ENCODE measurements at regions not wholly inside any gene's neighbourhood (a gene's known extent, or its start where the extent isn't known, plus 50 kb on each side); places are given as distances from the start of the nearest gene placed in this dataset.
A peak's percentile ranks its signal among the peaks of the same experiment; 100 is the strongest.

DNA sequence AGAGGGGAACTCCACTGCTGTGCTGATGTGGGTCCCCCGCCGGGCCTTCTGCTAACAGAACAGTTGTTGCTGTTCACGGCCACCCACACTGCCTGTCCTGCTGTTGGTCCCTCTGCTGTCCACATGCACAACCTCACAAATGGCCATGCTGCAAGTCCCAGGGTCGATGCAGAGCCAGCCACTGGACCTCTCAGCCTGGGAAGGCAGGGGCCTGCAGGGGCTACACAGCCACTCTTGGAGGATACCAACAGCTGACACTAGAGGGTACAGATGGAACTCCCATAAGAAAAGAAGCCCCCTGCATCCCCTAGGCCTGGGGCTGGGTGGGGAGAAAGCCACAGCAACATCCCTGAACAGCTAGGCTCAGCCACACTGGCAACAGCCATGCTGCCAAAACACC is 104.4 kb upstream of the IQSEC1 start:
- TF ChIP-seq, protein P1, sequence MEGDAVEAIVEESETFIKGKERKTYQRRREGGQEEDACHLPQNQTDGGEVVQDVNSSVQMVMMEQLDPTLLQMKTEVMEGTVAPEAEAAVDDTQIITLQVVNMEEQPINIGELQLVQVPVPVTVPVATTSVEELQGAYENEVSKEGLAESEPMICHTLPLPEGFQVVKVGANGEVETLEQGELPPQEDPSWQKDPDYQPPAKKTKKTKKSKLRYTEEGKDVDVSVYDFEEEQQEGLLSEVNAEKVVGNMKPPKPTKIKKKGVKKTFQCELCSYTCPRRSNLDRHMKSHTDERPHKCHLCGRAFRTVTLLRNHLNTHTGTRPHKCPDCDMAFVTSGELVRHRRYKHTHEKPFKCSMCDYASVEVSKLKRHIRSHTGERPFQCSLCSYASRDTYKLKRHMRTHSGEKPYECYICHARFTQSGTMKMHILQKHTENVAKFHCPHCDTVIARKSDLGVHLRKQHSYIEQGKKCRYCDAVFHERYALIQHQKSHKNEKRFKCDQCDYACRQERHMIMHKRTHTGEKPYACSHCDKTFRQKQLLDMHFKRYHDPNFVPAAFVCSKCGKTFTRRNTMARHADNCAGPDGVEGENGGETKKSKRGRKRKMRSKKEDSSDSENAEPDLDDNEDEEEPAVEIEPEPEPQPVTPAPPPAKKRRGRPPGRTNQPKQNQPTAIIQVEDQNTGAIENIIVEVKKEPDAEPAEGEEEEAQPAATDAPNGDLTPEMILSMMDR (IDR thresholded peaks at IDR 0.05), result no peak
- no peak for TF ChIP-seq POLR2A (IDR thresholded peaks at IDR 0.05)
- H3K27ac ChIP-seq, result no peak overlapping the region
- DNase-seq, result peak in 1 of 3 donors; percentile 34
- H3K4me3 ChIP-seq, result no peak overlapping the region
- no peaks in the 10 kb centered on the region for H3K27me3 ChIP-seq
- no peaks in the 10 kb centered on the region for H3K4me1 ChIP-seq
- no peaks in the 10 kb centered on the region for H3K36me3 ChIP-seq
- H3K9me3 ChIP-seq, result peaks cover 0 to 11% (median 5%) of the 10 kb centered on the region in 4 donors

DNA sequence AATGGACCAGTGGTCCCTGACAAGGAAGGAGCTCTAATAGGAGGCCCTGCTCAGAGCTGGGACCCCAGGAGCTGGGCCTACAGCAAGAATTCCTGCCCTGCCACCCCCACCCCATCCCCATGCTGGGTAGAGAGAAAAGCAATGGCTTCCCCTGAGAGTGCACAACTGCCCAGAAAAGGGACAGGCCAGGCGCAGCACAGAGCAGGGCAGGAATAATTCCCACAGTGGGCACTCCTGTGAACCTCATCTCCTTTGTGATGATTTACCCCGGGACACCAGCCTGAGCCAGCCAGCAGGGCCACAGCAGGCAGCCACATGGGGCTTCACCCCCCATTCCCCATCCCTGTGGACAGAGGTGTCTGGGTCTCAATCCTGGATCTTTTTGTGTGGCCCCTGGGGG is 104.0 kb upstream of the IQSEC1 start:
- H3K27ac ChIP-seq, result no peak overlapping the region
- peaks cover 0 to 11% (median 5%) of the 10 kb centered on the region in 4 donors for H3K9me3 ChIP-seq
- no peaks in the 10 kb centered on the region for H3K36me3 ChIP-seq
- no peaks in the 10 kb centered on the region for H3K27me3 ChIP-seq
- DNase-seq, result no peak
- no peaks in the 10 kb centered on the region for H3K4me1 ChIP-seq
- TF ChIP-seq, protein P1 (IDR thresholded peaks at IDR 0.05), result no peak
- TF ChIP-seq POLR2A (IDR thresholded peaks at IDR 0.05), result no peak
- no peak overlapping the region for H3K4me3 ChIP-seq

GRCh38 chr3:13176445-13176844 is 103.2 kb upstream of the IQSEC1 start:
- Histone ChIP-seq H3K27me3 (no peaks in the 10 kb centered on the region), H3K4me3 (no peak overlapping the region), H3K4me1 (no peaks in the 10 kb centered on the region), H3K9me3 (peaks cover 0 to 11% (median 5%) of the 10 kb centered on the region in 4 donors), H3K36me3 (no peaks in the 10 kb centered on the region), H3K27ac (no peak overlapping the region)
- no peak for TF ChIP-seq POLR2A (IDR thresholded peaks at IDR 0.05)
- TF ChIP-seq, protein P1 (IDR thresholded peaks at IDR 0.05), result no peak
- no peak for DNase-seq

GRCh38 chr3:13174803-13175135 is 101.5 kb upstream of the IQSEC1 start:
- Histone ChIP-seq H3K9me3 (peaks cover 0 to 10% (median 5%) of the 10 kb centered on the region in 4 donors), H3K4me3 (no peak overlapping the region), H3K27ac (no peak overlapping the region), H3K27me3 (no peaks in the 10 kb centered on the region), H3K4me1 (no peaks in the 10 kb centered on the region), H3K36me3 (no peaks in the 10 kb centered on the region)
- no peak for TF ChIP-seq POLR2A (IDR thresholded peaks at IDR 0.05)
- TF ChIP-seq, protein P1 (IDR thresholded peaks at IDR 0.05), result no peak
- DNase-seq, result peak in 1 of 3 donors; percentile 36

- H3K27ac ChIP-seq, result no peak overlapping the region
- TF ChIP-seq POLR2A (IDR thresholded peaks at IDR 0.05), result no peak
- TF ChIP-seq, protein P1 (IDR thresholded peaks at IDR 0.05), result no peak
- no peaks in the 10 kb centered on the region for H3K36me3 ChIP-seq
Measured at GRCh38 chr3:13174011-13174802, 101.0 kb upstream of the IQSEC1 start.

More at GRCh38 chr3:13174011-13174802, 101.0 kb upstream of the IQSEC1 start:
- Histone ChIP-seq H3K9me3 (peaks cover 0 to 4% (median 2%) of the 10 kb centered on the region in 4 donors), H3K4me3 (no peak overlapping the region), H3K4me1 (no peaks in the 10 kb centered on the region), H3K27me3 (no peaks in the 10 kb centered on the region)
- DNase-seq, result no peak

Data from Peyer's patch (tissue), 4 donors.